Upper lobe of left lung (tissue), 6 donors: ENCODE measurements at regions not wholly inside any gene's neighbourhood (a gene's known extent, or its start where the extent isn't known, plus 50 kb on each side); places are given as distances from the start of the nearest gene placed in this dataset.

Source experiments
- ATAC-seq, 2 donors: fragments of 200-7000 bp; cut with Tn5 transposase; one replicate each; pipeline ENCODE4 v1.9.1; 2022; ENCODE audit warnings: mild to moderate bottlenecking in 2 of 2, moderate library complexity in 2 of 2; ENCODE audit not compliant: low FRiP score in 2 of 2
- DNase-seq, 2 donors: peaks; one replicate each; pipeline ENCODE4 v3.0.0-alpha.2; 2019 to 2020
- H3K27ac ChIP-seq, 4 donors: fragments of 200-600 bp; sonication (generic); one replicate each; pipeline ENCODE4 v1.5.1; 2016 to 2019
- H3K27me3 ChIP-seq, 4 donors: fragments of 200-600 bp; sonication (generic); one replicate each; pipeline ENCODE4 v1.5.1; 2017 to 2019
- H3K36me3 ChIP-seq, 4 donors: fragments of 200-600 bp; sonication (generic); one replicate each; pipeline ENCODE4 v1.5.1; 2016 to 2019
- H3K4me1 ChIP-seq, 4 donors: fragments of 200-600 bp; sonication (generic); one replicate each; pipeline ENCODE4 v1.5.1; 2018 to 2019
- H3K4me3 ChIP-seq, 4 donors: fragments of 200-600 bp; sonication (generic); one replicate each; pipeline ENCODE4 v1.5.1; 2017 to 2019; ENCODE audit warnings: mild to moderate bottlenecking in 2 of 4, moderate library complexity in 1 of 4
- H3K9me3 ChIP-seq, 4 donors: fragments of 200-600 bp; sonication (generic); one replicate each; pipeline ENCODE4 v1.5.1; 2018 to 2019
- EP300 ChIP-seq, 4 donors: sonication (generic); formaldehyde crosslinking; IDR thresholded peaks; one replicate each; pipeline ENCODE4 v1.5.1; 2017; ENCODE audit warnings: antibody characterized with exemption in 4 of 4, control low read depth in 2 of 4
- POLR2A ChIP-seq, 4 donors: fragments of 450-650 bp; IDR thresholded peaks; one replicate each; pipeline ENCODE4 v1.5.1; 2016 to 2017; ENCODE audit warnings: antibody characterized with exemption in 4 of 4, mild to moderate bottlenecking in 2 of 4
- POLR2AphosphoS5 ChIP-seq, 2 donors: sonication (generic); formaldehyde crosslinking; IDR thresholded peaks; one replicate each; pipeline ENCODE4 v1.5.1; 2017; ENCODE audit warnings: antibody characterized with exemption in 2 of 2
- WGBS, 2 donors: methylation state at CpG; one replicate each; pipeline ENCODE4 v1.1.5; 2017 to 2018; 5-methylcytosine and 5-hydroxymethylcytosine counted together
- TF ChIP-seq, protein P1 (sequence below), 6 experiments: fragments of 450-650 bp in 4 of 6; fragments of 200-600 bp in 2 of 6; sonication (generic) in 2 of 6; IDR thresholded peaks; one replicate each; pipeline ENCODE4 v1.5.1; 2016 to 2019; ENCODE audit warnings: antibody characterized with exemption in 6 of 6
- donor health status: DM: no; HTN: no; CAD: no; lungs with moderate emphysema.
- donor health status: DM: no; HTN: yes; CAD: no; lungs with severe emphysema.

- ATAC-seq: no peak
- peaks cover 11 to 34% (median 20%) of the 10 kb centered on the region in 4 donors for H3K9me3 ChIP-seq
- no peak overlapping the region for H3K27ac ChIP-seq
- peaks cover 0 to 14% (median 2%) of the 10 kb centered on the region in 4 donors for H3K36me3 ChIP-seq
- TF ChIP-seq POLR2A (IDR thresholded peaks at IDR 0.05) (no peak), EP300 (IDR thresholded peaks at IDR 0.05) (no peak), POLR2AphosphoS5 (IDR thresholded peaks at IDR 0.05) (no peak)
- TF ChIP-seq, protein P1, sequence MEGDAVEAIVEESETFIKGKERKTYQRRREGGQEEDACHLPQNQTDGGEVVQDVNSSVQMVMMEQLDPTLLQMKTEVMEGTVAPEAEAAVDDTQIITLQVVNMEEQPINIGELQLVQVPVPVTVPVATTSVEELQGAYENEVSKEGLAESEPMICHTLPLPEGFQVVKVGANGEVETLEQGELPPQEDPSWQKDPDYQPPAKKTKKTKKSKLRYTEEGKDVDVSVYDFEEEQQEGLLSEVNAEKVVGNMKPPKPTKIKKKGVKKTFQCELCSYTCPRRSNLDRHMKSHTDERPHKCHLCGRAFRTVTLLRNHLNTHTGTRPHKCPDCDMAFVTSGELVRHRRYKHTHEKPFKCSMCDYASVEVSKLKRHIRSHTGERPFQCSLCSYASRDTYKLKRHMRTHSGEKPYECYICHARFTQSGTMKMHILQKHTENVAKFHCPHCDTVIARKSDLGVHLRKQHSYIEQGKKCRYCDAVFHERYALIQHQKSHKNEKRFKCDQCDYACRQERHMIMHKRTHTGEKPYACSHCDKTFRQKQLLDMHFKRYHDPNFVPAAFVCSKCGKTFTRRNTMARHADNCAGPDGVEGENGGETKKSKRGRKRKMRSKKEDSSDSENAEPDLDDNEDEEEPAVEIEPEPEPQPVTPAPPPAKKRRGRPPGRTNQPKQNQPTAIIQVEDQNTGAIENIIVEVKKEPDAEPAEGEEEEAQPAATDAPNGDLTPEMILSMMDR (IDR thresholded peaks at IDR 0.05): no peak
- DNase-seq: peak in 1 of 2 donors; percentile 40
- H3K4me3 ChIP-seq: no peak overlapping the region
- H3K4me1 ChIP-seq: no peaks in the 10 kb centered on the region
- WGBS, 2 donors: 96% methylated on average over 11 of the region's 11 CpGs
- H3K27me3 ChIP-seq: no peaks in the 10 kb centered on the region
These were observed 73.2 kb upstream of the ZNF746 start for GRCh38 chr7:149570784-149571183.

GRCh38 chr7:149569726-149570422, 72.3 kb upstream of the ZNF746 start:
- TF ChIP-seq POLR2A (IDR thresholded peaks at IDR 0.05) (no peak), EP300 (IDR thresholded peaks at IDR 0.05) (no peak), POLR2AphosphoS5 (IDR thresholded peaks at IDR 0.05) (no peak)
- TF ChIP-seq, protein P1 (IDR thresholded peaks at IDR 0.05): no peak
- H3K27ac ChIP-seq: no peak overlapping the region
- DNase-seq (peak in 1 of 2 donors; percentile 30), ATAC-seq (no peak)
- H3K4me3 ChIP-seq: no peak overlapping the region
- WGBS, 2 donors: 96 to 98% methylated on average over 12 of the region's 12 CpGs
- H3K27me3 ChIP-seq: no peaks in the 10 kb centered on the region
- H3K9me3 ChIP-seq: peaks cover 11 to 32% (median 20%) of the 10 kb centered on the region in 4 donors
- no peaks in the 10 kb centered on the region for H3K4me1 ChIP-seq
- peaks cover 0 to 14% (median 2%) of the 10 kb centered on the region in 4 donors for H3K36me3 ChIP-seq

GRCh38 chr7:149569025-149569725, 71.6 kb upstream of the ZNF746 start:
- Histone ChIP-seq H3K27me3 (no peaks in the 10 kb centered on the region), H3K4me3 (no peak overlapping the region), H3K36me3 (peaks cover 0 to 14% (median 2%) of the 10 kb centered on the region in 4 donors), H3K4me1 (no peaks in the 10 kb centered on the region), H3K27ac (no peak overlapping the region), H3K9me3 (peaks cover 11 to 26% (median 17%) of the 10 kb centered on the region in 4 donors)
- 96 to 97% methylated on average over 6 of the region's 6 CpGs for WGBS, 2 donors
- no peak for ATAC-seq
- TF ChIP-seq POLR2AphosphoS5 (IDR thresholded peaks at IDR 0.05) (no peak), POLR2A (IDR thresholded peaks at IDR 0.05) (no peak), EP300 (IDR thresholded peaks at IDR 0.05) (no peak)
- TF ChIP-seq, protein P1 (IDR thresholded peaks at IDR 0.05): no peak
- DNase-seq: no peak

GRCh38 chr7:149568218-149568617, 70.6 kb upstream of the ZNF746 start:
- H3K27me3 ChIP-seq: no peaks in the 10 kb centered on the region
- TF ChIP-seq, protein P1 (IDR thresholded peaks at IDR 0.05): no peak
- TF ChIP-seq POLR2A (IDR thresholded peaks at IDR 0.05): no peak
- TF ChIP-seq EP300 (IDR thresholded peaks at IDR 0.05): no peak
- TF ChIP-seq POLR2AphosphoS5 (IDR thresholded peaks at IDR 0.05): no peak
- ATAC-seq: no peak
- no peaks in the 10 kb centered on the region for H3K4me1 ChIP-seq
- no peak overlapping the region for H3K27ac ChIP-seq
- WGBS, 2 donors: 94 to 100% methylated on average over 3 to 5 of the region's 5 CpGs
- H3K4me3 ChIP-seq: no peak overlapping the region
- peaks cover 0 to 14% (median 2%) of the 10 kb centered on the region in 4 donors for H3K36me3 ChIP-seq
- H3K9me3 ChIP-seq: peaks cover 7 to 18% (median 11%) of the 10 kb centered on the region in 4 donors
- DNase-seq: no peak
